ENCODE measurements at regions not wholly inside any gene's neighbourhood (a gene's known extent, or its start where the extent isn't known, plus 50 kb on each side); places are given as distances from the start of the nearest gene placed in this dataset.

GRCh38 chr6:9938801-9939200 lies 476.1 kb downstream of the TFAP2A start:
- H3K36me3 ChIP-seq, result no peaks in the 10 kb centered on the region
- no peaks in the 10 kb centered on the region for H3K4me1 ChIP-seq
- intact Hi-C loops (cut with DNase I), result no loop called here
- H3K27ac ChIP-seq, result no peak overlapping the region
- no peak for TF ChIP-seq CTCF (IDR thresholded peaks at IDR 0.05)
- H3K4me3 ChIP-seq, result no peak overlapping the region
- no peak for DNase-seq (ENCODE audit: low spot score in 2 of 2)
- no peaks in the 10 kb centered on the region for H3K9me3 ChIP-seq
- no peaks in the 10 kb centered on the region for H3K27me3 ChIP-seq

- Histone ChIP-seq H3K36me3 (no peaks in the 10 kb centered on the region), H3K4me1 (no peaks in the 10 kb centered on the region), H3K27me3 (no peaks in the 10 kb centered on the region), H3K27ac (no peak overlapping the region), H3K4me3 (no peak overlapping the region), H3K9me3 (no peaks in the 10 kb centered on the region)
- no peak for TF ChIP-seq CTCF (IDR thresholded peaks at IDR 0.05)
- intact Hi-C loops (cut with DNase I), result no loop called here
- DNase-seq (ENCODE audit: low spot score in 2 of 2), result no peak
Measured at GRCh38 chr6:9937031-9937763, 477.7 kb downstream of the TFAP2A start.

- Histone ChIP-seq H3K9me3 (no peaks in the 10 kb centered on the region), H3K27ac (no peak overlapping the region), H3K4me3 (no peak overlapping the region), H3K27me3 (no peaks in the 10 kb centered on the region), H3K36me3 (no peaks in the 10 kb centered on the region), H3K4me1 (no peaks in the 10 kb centered on the region)
- no peak for TF ChIP-seq CTCF (IDR thresholded peaks at IDR 0.05)
- intact Hi-C loops (cut with DNase I), result no loop called here
- no peak for DNase-seq (ENCODE audit: low spot score in 2 of 2)
Measured at GRCh38 chr6:9936551-9936950, 478.3 kb downstream of the TFAP2A start.

GRCh38 chr6:9933677-9934076 lies 481.2 kb downstream of the TFAP2A start:
- H3K4me3 ChIP-seq, result no peak overlapping the region
- no peak for TF ChIP-seq CTCF (IDR thresholded peaks at IDR 0.05)
- intact Hi-C loops (cut with DNase I), result no loop called here
- no peaks in the 10 kb centered on the region for H3K27me3 ChIP-seq
- no peak for DNase-seq (ENCODE audit: low spot score in 2 of 2)
- H3K36me3 ChIP-seq, result no peaks in the 10 kb centered on the region
- H3K4me1 ChIP-seq, result no peaks in the 10 kb centered on the region
- H3K9me3 ChIP-seq, result no peaks in the 10 kb centered on the region
- no peak overlapping the region for H3K27ac ChIP-seq

- H3K27ac ChIP-seq, result no peak overlapping the region
- no peaks in the 10 kb centered on the region for H3K9me3 ChIP-seq
- H3K27me3 ChIP-seq, result no peaks in the 10 kb centered on the region
- intact Hi-C loops (cut with DNase I), result no loop called here
- no peak overlapping the region for H3K4me3 ChIP-seq
- no peak for DNase-seq (ENCODE audit: low spot score in 2 of 2)
- no peaks in the 10 kb centered on the region for H3K36me3 ChIP-seq
- TF ChIP-seq CTCF (IDR thresholded peaks at IDR 0.05), result no peak
- no peaks in the 10 kb centered on the region for H3K4me1 ChIP-seq
Measured at GRCh38 chr6:9927275-9927674, 487.6 kb downstream of the TFAP2A start.

GRCh38 chr6:9924971-9925370 lies 489.9 kb downstream of the TFAP2A start:
- TF ChIP-seq CTCF (IDR thresholded peaks at IDR 0.05), result no peak
- intact Hi-C loops (cut with DNase I), result no loop called here
- Histone ChIP-seq H3K27ac (no peak overlapping the region), H3K4me1 (no peaks in the 10 kb centered on the region), H3K36me3 (no peaks in the 10 kb centered on the region), H3K27me3 (no peaks in the 10 kb centered on the region), H3K9me3 (no peaks in the 10 kb centered on the region), H3K4me3 (no peak overlapping the region)
- no peak for DNase-seq (ENCODE audit: low spot score in 2 of 2)

Data from ascending aorta (tissue), 2 donors.